NOMO-1 treated with DMSO at 0.1 percent for 48 hours (cell line): ENCODE measurements at regions not wholly inside any gene's neighbourhood (a gene's known extent, or its start where the extent isn't known, plus 50 kb on each side); places are given as distances from the start of the nearest gene placed in this dataset.

Source experiments
- DNase-seq: peaks from one replicate; lab custom pipeline; 2025; ENCODE audit not compliant: unreplicated experiment; lab: John Stamatoyannopoulos, UW

DNA sequence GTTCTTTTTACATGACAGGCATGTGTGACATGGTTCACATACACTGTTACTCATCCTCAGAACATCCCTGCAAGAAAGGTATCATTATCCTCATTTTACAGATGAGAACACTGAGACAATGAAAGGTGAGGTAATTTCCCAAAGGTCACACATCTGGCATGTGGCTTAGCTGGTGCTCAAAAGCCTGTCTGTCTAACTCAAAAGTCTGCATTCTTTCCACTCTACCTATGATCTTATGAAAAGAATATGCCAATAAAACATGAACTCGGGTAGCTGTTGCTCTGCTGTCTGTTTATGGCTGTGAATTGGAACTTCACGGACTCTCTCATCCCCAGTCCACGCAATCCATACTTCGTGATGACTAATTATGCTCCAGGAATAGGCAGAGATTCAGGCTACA, 79.0 kb upstream of the ODAD2 start:
- DNase-seq: no peak

DNA sequence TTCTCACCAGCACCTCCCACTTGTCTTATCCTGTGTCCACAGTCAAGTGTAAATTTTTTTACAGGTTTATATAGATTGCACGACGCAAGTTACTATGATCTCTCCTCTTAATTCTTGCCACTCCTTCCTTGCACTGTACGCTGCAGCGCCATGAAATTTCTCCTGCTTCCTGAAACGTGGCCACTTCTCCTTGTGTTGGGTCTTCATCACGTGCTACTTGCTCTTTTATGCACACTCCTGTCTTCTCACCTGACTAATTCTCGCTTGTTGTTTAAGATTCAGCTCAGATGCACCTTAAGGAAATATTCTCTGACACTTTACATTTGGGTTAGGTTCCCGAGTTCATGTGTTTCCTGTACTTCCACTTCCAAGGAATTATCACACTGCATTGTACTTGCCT, 76.5 kb upstream of the ODAD2 start:
- DNase-seq: no peak

DNA sequence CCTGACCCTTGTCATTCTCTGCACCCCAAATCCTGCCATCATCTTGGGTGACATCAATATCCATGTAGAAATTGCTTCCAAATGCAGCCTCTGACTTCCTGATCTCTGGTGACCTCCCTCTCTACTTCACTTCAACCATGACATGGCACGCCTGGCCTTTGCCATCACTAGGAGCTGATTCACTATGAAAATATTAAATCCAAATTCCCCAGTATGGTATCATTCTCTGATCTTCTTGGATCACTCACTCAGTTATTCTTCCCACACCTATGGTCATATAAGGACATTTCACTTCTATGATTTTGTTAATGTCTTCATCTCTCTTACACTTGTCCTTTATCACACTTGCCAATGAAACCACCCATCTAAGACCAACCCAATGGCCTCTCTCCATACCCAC, 73.7 kb upstream of the ODAD2 start:
- DNase-seq: no peak

DNA sequence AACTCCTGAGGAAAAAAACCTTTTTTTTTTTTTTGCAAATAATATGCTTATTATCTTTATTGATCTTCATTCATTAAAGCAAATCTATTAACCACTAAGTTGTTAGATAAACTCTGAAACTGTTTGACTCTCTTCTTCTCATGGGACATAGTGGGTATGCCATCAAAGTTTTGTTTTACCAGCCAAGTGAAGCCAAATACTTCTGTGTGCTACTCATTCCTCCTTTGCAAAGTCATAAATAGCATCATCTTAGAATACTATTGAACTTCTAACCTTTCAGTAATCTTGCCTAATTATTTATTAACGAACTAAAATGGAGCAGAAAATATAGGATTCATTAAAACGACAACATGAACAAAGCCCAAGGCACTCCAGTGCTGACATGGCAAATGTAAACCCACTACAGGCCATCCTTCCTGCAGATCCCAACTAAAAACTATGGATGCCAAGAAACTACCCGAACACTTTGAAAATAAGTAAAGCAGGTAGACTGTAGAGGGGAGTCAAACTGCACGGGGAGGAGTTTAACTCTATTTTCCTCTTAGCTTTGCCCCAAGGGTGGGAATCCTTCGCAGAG, 61.2 kb upstream of the ODAD2 start:
- no peak for DNase-seq

DNA sequence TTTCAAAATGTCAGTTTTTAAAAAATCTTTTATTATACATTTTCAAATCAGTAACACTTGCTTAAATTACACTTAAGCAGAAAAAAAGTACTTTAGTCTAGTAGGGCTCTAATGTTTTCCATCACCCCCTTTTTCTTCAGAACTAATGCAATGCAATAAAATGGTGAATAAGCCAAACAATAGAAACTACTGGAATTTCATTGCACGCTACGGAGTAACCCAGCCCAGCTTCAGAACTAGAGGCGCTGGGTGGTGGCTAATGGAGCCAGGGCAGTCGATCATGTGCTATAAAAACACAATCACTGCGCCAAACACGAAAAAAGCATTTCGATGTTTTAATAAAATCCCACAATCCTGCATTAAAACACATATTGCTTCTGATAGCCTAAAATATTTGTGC, 59.9 kb upstream of the ODAD2 start:
- DNase-seq: no peak

DNA sequence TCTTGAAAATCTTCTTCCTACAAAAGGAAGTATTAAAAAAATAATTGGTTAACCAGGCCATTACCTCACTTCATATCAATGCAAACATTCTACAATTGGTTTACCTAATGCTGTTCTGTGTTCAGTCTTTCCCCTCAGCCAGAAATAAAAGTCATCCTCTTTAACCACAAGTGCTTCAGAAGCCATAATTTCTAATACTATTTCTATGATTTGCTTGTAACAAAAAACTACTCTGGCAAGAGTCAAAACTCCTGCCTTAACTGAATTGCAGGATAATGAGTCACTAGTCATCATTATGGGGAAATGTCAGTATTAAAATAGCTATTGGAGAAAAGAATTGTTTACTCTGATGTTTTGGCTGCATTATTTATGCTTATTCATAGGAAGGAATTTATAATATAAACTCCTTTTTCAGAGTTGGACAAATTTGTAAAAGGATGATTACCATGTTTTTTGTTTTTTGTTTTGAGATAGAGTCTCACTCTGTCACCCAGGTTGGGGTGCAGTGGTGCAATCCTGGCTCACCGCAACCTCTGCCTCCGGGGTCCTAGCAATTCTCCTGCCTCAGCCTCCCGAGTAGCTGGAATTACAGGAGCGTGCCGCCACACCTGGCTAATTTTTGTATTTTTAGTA, 55.5 kb upstream of the ODAD2 start:
- DNase-seq: peak; percentile 26

DNA sequence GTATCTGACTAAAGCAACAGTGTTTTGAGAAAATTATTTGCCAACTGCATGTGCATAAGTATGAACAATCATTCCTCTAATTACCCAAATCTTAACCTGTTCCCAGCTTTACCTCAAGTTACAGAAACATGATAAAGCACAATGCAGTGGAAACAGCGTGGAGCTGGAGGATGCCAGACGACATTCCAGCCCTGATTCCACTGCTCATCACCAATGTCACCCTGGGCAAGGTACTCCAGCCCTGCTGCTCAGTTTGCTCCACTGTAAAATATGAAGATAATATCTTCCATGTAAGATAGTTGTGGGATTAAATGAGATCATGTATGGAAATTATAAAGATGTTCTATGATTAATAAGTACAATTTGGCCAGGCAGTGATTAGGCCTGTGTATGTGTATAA, 50.4 kb upstream of the ODAD2 start:
- no peak for DNase-seq
